RKO (cell line): ENCODE measurements at regions not wholly inside any gene's neighbourhood (a gene's known extent, or its start where the extent isn't known, plus 50 kb on each side); places are given as distances from the start of the nearest gene placed in this dataset.
"Not testable (repeated sequence)": the region's sequence is repeated elsewhere in the genome, so short reads cannot be mapped to it uniquely, and the experiment has no call there.

Experiments used
- DNase-seq: peaks from one replicate; pipeline ENCODE4 v3.0.0-alpha.2; 2016; ENCODE audit warnings: low spot score

DNA sequence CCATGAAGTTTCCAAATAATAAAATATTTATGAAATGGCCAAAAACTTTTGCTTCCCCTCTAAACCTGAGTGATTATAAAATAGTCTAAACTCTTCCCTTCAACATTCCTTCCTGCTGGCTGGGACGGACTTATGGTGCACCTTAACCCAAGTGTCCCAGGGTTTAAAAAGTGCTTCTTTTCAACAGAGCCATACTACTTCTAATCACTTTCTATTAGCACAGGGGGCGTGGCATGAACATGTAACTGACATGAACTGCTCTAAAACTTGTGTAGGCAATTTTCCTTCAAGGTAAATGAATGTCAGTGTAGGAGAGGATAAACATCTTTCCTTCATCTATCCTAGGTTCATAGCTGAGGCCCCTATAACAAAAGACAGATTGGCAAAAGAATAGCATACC lies 163.6 kb upstream of the RIMS1 start:
- no peak for DNase-seq

DNA sequence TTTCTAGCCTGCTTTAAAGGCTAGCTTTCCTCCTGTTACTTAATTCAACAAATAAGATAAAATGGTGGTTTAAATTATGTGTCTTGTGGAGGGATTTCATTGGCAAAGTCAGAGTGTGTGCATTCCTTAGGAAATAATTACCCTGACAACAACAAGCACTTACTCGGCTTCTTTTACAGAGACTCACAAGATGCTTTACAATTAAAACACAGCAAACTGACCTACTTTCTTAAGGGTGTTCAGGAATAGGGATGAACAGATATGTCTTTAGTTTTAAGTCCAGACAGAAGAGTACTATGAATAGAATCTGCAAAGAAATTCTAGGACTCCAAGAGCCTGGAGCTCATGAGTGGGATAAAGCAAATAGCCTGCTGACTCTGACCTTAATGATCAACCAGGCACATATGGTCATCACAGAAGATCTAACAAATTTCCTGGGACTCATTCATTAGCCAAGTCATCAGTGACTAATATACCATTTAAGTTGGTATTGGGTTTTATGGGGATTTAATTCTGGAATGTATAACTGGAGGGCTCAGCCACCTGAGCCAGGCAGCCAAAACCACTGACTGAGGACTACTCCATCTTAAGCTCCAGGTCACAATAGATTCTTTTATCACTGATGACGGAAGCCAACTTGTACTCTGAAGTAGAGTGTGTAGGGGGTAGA lies 161.8 kb upstream of the RIMS1 start:
- no peak for DNase-seq

DNA sequence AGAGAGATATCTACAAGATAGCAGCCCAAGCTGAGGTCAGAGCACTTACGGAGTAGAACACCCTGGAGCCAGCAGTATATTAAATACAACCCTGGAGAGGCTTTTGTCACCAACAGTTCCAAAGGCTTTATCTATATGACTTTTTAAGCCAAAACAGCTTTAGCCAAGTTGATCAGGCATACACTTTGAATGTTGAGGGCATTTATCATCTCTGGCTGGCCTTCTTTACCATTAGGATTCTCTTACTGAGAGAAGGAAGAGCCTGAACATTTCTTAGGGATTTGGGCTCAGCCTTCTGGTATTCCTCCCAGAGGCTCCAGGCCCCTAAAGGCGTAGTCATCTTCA lies 161.3 kb upstream of the RIMS1 start:
- no peak for DNase-seq

DNA sequence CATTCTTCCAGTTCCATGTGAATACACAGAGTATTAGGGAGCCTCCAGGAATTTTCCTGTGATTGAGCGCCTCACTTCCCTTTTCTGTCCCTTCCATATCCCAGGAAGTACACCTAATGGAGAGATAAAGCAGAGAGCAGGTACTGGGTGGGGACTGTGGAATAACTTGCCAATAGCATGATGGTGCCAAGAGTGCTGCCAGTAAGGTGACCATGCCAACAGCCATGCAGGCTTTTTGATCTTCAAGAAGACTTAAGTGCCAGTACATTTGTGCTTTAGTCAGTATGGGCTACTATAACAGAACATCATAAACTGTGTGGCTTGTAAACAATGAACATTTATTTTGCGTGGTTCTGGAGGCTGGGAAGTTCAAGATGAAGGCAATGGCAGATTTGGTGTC lies 160.2 kb upstream of the RIMS1 start:
- DNase-seq = no peak

DNA sequence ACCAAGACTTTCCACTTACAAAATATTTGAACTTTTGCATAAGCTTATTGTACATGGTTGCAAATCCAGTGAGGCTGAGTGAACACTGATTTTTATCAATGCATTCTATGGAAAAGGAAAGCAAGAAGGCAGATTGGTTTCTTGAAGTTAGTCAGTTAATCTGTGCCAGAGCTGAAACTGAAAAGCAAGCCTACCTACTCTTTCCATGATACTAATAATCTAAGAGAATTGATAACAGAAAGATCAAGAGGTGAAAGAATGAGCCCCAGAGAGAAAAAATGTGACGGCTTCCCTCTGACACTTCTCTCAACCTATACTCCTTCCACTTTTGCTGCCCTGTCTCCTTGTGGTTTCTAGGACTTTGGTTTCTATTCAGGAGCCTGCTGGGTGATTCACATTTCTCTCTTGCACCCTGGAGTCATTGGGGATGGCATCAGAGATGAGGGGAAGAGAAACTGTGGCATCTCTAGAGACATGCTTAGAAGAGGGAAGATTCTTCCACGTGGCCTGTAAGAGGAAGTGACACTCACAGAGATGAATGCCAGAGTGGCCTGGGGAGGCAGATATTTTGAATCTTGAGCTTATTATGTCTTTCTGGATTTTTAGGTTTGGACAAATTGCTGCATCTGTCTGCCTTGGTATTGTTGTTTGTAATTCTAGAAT lies 158.6 kb upstream of the RIMS1 start:
- DNase-seq = no peak

DNA sequence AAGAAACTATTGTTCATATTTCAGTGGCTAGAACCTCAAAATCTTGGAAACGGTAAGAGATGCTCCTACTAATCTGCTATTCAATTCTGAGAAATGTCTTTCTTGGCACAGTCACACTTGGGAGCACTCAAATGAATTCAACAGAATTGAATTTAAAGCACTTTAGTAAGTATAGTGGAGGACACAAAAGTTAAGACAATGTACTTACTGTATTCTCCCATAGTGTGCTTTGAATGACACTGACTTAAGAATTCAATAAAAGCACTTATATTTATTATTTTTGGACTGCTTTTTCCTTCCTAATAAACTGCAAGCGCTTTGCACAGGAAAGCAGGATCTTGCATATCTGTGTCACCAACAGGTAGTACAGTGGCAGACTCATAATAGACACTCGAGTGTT lies 156.1 kb upstream of the RIMS1 start:
- DNase-seq = no peak

DNA sequence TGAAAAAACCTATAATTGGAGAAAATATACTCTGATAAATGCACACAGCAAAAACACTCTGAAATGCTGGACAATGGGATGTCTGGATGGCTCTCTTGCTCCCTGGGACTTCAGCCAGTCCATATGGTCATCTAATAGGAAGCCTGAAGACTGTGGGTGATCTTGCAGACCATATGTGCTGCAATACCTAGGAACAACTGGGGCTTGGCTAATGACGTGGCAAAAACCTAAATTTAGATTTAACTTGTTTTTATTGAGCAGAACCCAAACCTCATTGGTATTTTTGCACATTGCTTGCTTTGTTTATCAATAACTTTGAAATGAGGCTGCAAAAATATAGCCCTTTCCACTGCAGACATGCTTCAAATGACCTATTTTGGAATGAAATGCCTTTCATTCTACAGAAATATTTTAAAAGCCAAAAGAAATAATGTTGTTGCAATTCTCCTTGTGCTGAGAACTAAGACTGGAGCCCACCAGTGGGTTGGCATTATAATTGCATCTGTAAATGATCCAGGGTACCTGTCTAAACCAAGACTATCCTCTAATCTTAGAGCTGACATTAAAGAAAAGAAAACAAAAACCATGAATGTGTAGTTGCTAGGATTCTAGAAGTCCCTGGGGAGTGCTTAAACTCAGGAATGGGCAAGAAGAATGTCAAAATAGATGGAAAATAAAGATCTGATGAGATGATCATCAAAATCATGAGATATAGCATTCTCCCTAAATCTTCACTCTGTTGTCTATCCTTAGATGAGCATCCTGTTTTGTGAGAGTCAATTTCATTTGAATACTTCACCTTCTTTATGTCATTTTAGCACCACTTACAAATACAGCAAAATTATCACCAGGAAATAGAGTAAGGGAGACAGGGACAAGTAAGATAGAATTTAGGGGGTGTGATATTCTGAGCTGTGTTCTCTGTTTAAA lies 152.1 kb upstream of the RIMS1 start:
- DNase-seq = no peak

DNA sequence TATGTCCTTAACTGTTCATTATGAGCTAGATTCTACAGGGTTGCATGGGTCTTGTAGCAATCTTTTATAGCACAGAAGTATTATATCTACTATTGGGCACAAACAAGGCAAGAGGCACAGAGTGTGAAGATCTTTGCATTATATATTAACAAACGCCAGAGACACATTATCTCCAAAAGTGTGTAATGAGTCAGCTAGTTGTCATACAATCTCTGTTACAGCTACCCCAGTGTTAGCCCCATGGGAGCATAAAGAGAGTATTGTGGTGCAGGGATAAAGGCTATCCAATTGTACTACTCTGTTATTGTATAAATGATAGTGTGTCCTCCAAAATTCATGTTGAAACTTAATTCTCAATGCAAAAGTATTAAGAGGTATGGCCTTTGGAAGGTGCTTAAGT lies 148.4 kb upstream of the RIMS1 start:
- no peak for DNase-seq

DNA sequence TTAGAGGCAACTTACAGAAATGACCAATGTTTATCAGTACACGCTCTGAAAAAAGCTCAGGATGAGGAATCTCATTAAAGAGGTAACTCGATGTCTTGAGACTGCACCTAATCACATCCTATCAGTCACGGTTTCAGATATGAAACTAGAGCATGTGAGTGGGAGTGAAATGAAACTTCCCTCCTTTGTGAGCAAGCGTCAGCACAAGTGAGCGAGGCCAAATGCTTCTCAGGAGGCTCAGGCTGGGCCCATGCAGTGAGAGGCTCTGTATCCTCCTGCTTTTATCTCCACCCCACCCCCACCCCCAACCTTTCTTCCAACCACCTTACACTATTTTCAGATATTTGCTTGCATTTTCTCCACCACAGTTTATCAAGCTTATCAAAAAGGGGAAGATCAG lies 140.8 kb upstream of the RIMS1 start:
- DNase-seq = no peak

DNA sequence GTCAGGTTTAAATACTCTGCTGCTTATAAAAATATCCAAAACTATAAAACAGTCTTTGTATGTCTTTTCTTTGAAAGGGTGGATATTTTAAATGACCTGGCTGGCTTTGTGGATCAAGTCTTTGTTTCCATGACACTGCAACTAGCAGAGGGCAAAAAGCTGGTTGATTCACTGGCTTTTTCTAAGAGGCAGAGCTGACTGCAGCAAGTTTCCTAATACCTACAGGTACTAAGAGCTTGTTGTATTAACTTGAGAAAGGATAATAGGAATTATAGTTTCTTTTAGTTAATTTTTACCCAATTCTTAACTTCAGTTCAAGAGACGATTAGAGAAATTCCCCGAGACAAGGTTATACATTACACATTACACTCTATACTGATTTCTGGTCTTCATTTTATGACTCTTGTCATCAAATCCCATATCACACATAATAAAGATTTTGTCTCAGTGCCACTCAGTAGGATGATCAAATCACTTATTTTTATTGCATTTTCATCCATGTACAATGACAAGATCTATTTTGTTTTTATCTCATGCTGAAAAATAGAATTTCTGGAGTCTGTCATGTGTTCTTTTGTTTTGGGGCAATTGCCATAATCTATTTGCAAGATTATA lies 120.1 kb upstream of the RIMS1 start:
- DNase-seq = no peak

DNA sequence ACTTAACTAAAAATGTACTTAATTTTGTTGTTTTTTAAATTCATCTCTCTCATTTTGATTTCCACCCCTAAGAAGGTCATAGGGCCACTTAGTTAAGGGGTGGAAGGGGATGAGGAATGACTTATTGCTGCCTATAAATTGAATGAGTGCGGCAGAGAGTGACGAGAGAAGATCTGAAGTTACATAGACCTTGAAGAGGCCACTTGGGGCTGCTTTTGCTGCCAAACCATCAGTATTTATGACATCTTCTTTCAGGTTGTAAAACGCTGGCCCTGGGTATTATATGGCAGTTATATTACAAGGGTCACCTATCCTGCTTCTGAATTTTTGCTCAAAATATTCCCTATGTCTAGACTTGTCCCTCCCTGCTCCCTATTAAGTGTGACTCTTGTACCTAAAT lies 119.6 kb upstream of the RIMS1 start:
- DNase-seq = no peak

DNA sequence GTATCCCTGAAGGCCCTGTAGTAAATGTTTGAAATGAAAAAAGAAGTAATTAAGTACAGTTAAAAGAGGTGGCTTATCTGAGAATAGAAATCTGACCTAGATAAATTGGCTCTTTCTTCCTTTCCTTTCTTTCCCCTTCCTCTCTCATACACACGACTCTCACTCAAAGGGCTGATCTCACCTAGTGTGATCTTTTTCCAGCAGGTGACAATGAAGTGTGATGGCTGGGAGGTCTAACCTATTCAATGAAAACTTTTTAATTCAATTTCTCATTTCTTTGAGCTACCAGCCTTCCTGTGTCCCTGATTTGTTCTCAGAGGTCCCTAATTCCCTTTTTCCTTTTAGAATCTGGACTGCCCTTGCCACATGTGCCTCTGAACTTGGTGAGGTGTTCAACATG lies 118.0 kb upstream of the RIMS1 start:
- DNase-seq = no peak

DNA sequence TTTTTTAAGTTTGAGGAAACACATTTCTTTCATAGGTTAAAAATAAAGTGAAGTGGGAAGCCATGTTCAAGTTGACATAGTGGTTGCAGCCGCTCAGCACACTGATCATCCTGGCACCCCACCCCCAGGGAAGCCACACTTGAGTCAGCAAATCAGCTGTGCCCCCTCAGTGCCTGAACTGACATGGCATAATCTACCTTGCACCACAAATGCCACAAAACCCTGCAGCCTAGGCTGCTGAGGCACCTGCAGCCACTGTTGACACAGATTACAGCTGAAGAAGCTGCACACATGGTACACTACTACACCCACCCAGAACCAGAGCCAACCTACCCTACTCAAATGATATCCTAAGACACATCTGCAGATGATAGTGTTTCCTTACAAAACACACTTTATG lies 77.5 kb upstream of the RIMS1 start:
- no peak for DNase-seq

DNA sequence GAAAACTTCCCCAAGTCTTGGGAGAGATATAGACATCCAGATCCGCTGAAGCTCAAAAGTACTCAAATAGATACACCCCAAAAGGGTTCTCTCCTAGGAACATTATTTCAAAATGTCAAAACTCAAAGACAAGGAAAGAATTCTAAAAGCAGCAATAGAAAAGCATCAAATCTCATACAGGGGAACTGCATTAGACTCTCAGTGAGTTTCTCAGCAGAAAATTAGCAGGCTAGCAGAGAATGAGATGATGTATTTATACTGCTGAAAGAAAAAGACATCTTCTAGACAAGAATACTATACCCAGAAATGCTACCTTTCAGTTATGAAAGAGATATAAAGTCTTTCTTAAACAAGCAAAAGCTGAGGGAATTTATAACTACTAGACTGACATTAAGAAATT lies 75.5 kb upstream of the RIMS1 start:
- no peak for DNase-seq

DNA sequence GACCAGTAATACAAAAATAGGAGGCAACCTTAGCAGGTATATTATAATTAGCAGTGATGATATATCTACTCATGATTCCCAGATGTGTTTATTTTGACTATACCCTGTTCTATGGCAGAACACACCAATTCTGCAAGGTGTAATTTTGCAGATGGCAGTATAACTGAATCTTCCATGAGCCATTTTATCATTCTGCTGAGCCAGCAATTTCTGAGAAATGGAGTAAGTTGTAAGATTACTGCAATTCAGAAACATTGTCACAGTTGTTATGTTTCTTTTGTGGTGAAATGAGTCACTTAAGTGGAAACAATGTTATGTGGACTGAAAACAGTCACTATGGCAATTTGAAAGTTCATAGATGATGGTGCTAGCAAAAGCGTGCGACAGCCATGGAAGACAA lies 63.7 kb upstream of the RIMS1 start:
- peak; percentile 10 for DNase-seq

DNA sequence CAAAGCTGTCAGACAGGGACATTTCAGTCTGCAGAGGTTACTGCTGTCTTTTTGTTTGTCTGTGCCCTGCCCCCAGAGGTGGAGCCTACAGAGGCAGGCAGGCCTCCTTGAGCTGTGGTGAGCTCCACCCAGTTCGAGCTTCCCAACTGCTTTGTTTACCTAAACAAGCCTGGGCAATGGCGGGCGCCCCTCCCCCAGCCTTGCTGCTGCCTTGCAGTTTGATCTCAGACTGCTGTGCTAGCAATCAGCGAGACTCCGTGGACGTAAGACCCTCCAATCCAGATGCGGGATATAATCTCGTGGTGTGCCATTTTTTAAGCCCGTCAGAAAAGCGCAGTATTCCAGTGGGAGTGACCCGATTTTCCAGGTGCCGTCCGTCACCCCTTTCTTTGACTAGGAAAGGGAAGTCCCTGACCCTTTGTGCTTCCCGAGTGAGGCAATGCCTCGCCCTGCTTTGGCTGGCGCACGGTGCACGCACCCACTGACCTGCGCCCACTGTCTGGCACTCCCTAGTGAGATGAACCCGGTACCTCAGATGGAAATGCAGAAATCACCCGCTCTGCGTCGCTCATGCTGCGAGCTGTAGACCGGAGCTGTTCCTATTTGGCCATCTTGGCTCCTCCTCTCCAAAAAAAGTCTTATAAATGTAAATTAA lies 54.1 kb upstream of the RIMS1 start:
- not testable (repeated sequence) for DNase-seq
